H1 (cell line): ENCODE measurements at regions not wholly inside any gene's neighbourhood (a gene's known extent, or its start where the extent isn't known, plus 50 kb on each side); places are given as distances from the start of the nearest gene placed in this dataset.

ENCODE experiments used
- CTCF ChIA-PET: fragments of 300-600 bp; sonication (Branson Sonifier 250); formaldehyde crosslinking; loops from one replicate; lab custom pipeline; 2021; ENCODE audit not compliant: partially characterized antibody; lab: Charles Lee
- POLR2A ChIA-PET: fragments of 300-600 bp; sonication (Branson Sonifier 250); formaldehyde crosslinking; loops from one replicate; lab custom pipeline; 2021; ENCODE audit warnings: inconsistent platforms; ENCODE audit not compliant: partially characterized antibody; lab: Charles Lee
- DNase-seq, 2 experiments: peaks; one replicate each; pipeline versions ENCODE4 v3.0.0 to v3.0.0-alpha.2; 2010 to 2022; ENCODE audit warnings: low spot score in 2 of 2, low read depth in 1 of 2, mixed read lengths in 1 of 2
- FAIRE-seq: peaks from 2 replicates; lab custom pipeline; 2011; peaks lifted over from hg19 to GRCh38; lab: Jason Lieb, UNC
- H2AFZ ChIP-seq: 2 replicates; pipeline ENCODE4 v1.8.1; 2012; ENCODE audit warnings: low read length, inconsistent platforms
- H2AK5ac ChIP-seq: 2 replicates; pipeline ENCODE4 v1.6.1; 2013; ENCODE audit warnings: low read depth, low read length
- H2BK120ac ChIP-seq: replicated peaks from 2 replicates; pipeline ENCODE3; 2013; ENCODE audit warnings: low read depth, low read length, inconsistent platforms
- H2BK12ac ChIP-seq: 2 replicates; pipeline ENCODE4 v1.6.1; 2013; ENCODE audit warnings: low read depth, low read length
- H2BK15ac ChIP-seq: 2 replicates; pipeline ENCODE4 v1.6.1; 2013; ENCODE audit warnings: low read length
- H2BK20ac ChIP-seq: 2 replicates; pipeline ENCODE4 v1.6.1; 2013; ENCODE audit warnings: low read length
- H2BK5ac ChIP-seq: 2 replicates; pipeline ENCODE4 v1.6.1; 2013; ENCODE audit warnings: low read depth, low read length
- H3K14ac ChIP-seq: 2 replicates; pipeline ENCODE4 v1.6.1; 2013; ENCODE audit warnings: inconsistent platforms; ENCODE audit not compliant: insufficient read length
- H3K18ac ChIP-seq: 2 replicates; pipeline ENCODE4 v1.6.1; 2013; ENCODE audit warnings: low read length; ENCODE audit errors: extremely low read depth
- H3K23ac ChIP-seq: 2 replicates; pipeline ENCODE4 v1.6.1; 2013; ENCODE audit warnings: inconsistent platforms; ENCODE audit not compliant: insufficient read length
- H3K23me2 ChIP-seq: 2 replicates; pipeline ENCODE4 v1.6.1; 2013; ENCODE audit warnings: low read depth, low read length
- H3K27ac ChIP-seq: 2 replicates; pipeline ENCODE4 v1.6.1; 2011; ENCODE audit warnings: low read depth, low read length, inconsistent platforms
- H3K27me3 ChIP-seq, 4 experiments: replicated peaks in 1 of 4; 1 replicate in 1 of 4; 2 replicates in 3 of 4; pipeline versions ENCODE4 v1.6.1 to v1.8.1; 2011 to 2013; ENCODE audit warnings: low read length in 3 of 4, mild to moderate bottlenecking in 3 of 4, inconsistent platforms in 2 of 4, mixed read lengths in 2 of 4, moderate library complexity in 1 of 4; ENCODE audit not compliant: control insufficient read depth in 3 of 4, insufficient read depth in 3 of 4; ENCODE audit errors: extremely low read depth in 1 of 4
- H3K36me3 ChIP-seq, 4 experiments: 2 replicates each; pipeline versions ENCODE4 v1.6.1 to v1.8.1; 2011 to 2013; ENCODE audit warnings: mild to moderate bottlenecking in 4 of 4, low read length in 3 of 4, moderate library complexity in 2 of 4, control low read depth in 1 of 4, inconsistent platforms in 1 of 4; ENCODE audit not compliant: insufficient read depth in 4 of 4, control insufficient read depth in 2 of 4
- H3K4ac ChIP-seq: replicated peaks from 2 replicates; pipeline ENCODE3; 2013; ENCODE audit warnings: low read length, low read depth, mixed read lengths, inconsistent platforms; ENCODE audit not compliant: insufficient read length
- H3K4me1 ChIP-seq, 4 experiments: replicated peaks in 1 of 4; 1 replicate in 1 of 4; 2 replicates in 3 of 4; pipeline versions ENCODE4 v1.6.1 to v1.8.1; 2011 to 2013; ENCODE audit warnings: low read length in 3 of 4, inconsistent platforms in 2 of 4, mixed read lengths in 1 of 4; ENCODE audit not compliant: insufficient read depth in 4 of 4, control insufficient read depth in 3 of 4
- H3K4me2 ChIP-seq, 2 experiments: 2 replicates each; pipeline versions ENCODE4 v1.6.1 to v1.8.1; 2011 to 2013; ENCODE audit warnings: low read depth in 2 of 2, low read length in 2 of 2, control low read depth in 1 of 2, inconsistent platforms in 1 of 2, mild to moderate bottlenecking in 1 of 2; ENCODE audit not compliant: insufficient read depth in 1 of 2
- H3K4me3 ChIP-seq, 4 experiments: fragments of 200-600, 300-600 bp in 1 of 4; sonication (generic), shearing (Covaris generic), sonication (Bioruptor Twin) in 1 of 4; 2 replicates each; pipeline versions ENCODE4 v1.5.1 to v1.8.1; 2011 to 2016; ENCODE audit warnings: low read length in 4 of 4, low read depth in 3 of 4, control low read depth in 2 of 4, inconsistent platforms in 2 of 4, mild to moderate bottlenecking in 2 of 4, mixed read lengths in 1 of 4, moderate library complexity in 1 of 4; ENCODE audit not compliant: insufficient read depth in 2 of 4; ENCODE audit errors: extremely low read depth in 1 of 4
- H3K56ac ChIP-seq: replicated peaks from 2 replicates; pipeline ENCODE3; 2013; ENCODE audit warnings: low read depth, mild to moderate bottlenecking, mixed read lengths, low read length, inconsistent platforms; ENCODE audit not compliant: insufficient read length
- H3K79me1 ChIP-seq: 2 replicates; pipeline ENCODE4 v1.6.1; 2013; ENCODE audit warnings: low read depth, low read length, control low read depth
- H3K79me2 ChIP-seq, 2 experiments: 2 replicates each; pipeline versions ENCODE4 v1.6.1 to v1.8.1; 2012 to 2013; ENCODE audit warnings: low read length in 2 of 2, mild to moderate bottlenecking in 2 of 2, inconsistent platforms in 1 of 2; ENCODE audit not compliant: insufficient read depth in 2 of 2, control insufficient read depth in 1 of 2
- H3K9ac ChIP-seq, 4 experiments: replicated peaks in 1 of 4; 1 replicate in 1 of 4; 2 replicates in 3 of 4; pipeline versions ENCODE4 v1.6.1 to v1.8.1; 2011 to 2013; ENCODE audit warnings: low read depth in 3 of 4, low read length in 3 of 4, control low read depth in 2 of 4, mild to moderate bottlenecking in 2 of 4, moderate library complexity in 2 of 4, inconsistent platforms in 1 of 4; ENCODE audit errors: extremely low read depth in 1 of 4
- H3K9me3 ChIP-seq, 2 experiments: 2 replicates each; pipeline versions ENCODE4 v1.6.1 to v1.8.1; 2012 to 2013; ENCODE audit warnings: mild to moderate bottlenecking in 2 of 2, moderate library complexity in 2 of 2, control low read depth in 1 of 2, inconsistent platforms in 1 of 2, low read depth in 1 of 2, low read length in 1 of 2, mixed read lengths in 1 of 2; ENCODE audit not compliant: insufficient read depth in 2 of 2
- H4K20me1 ChIP-seq, 2 experiments: replicated peaks in 1 of 2; 2 replicates each; pipeline versions ENCODE3 to v1.8.1; 2011 to 2013; ENCODE audit warnings: inconsistent platforms in 2 of 2, low read length in 2 of 2, mild to moderate bottlenecking in 1 of 2; ENCODE audit not compliant: insufficient read depth in 2 of 2, control insufficient read depth in 1 of 2
- H4K5ac ChIP-seq: 2 replicates; pipeline ENCODE4 v1.6.1; 2013; ENCODE audit warnings: low read length, low read depth, mixed read lengths, inconsistent platforms; ENCODE audit not compliant: insufficient read length
- H4K8ac ChIP-seq: 2 replicates; pipeline ENCODE4 v1.8.0; 2013; ENCODE audit warnings: mild to moderate bottlenecking, moderate library complexity, low read length, inconsistent platforms; ENCODE audit not compliant: insufficient read depth; ENCODE audit errors: extremely low read depth
- H4K91ac ChIP-seq: replicated peaks from 2 replicates; pipeline ENCODE3; 2013; ENCODE audit warnings: low read length, mixed read lengths, inconsistent platforms; ENCODE audit not compliant: insufficient read length
- CHD2 ChIP-seq: IDR thresholded peaks from 2 replicates; pipeline ENCODE4 v1.6.1; 2012; ENCODE audit warnings: low read length, improper control_type of control experiment
- EP300 ChIP-seq, 2 experiments: IDR thresholded peaks; 1 replicate in 1 of 2; 2 replicates in 1 of 2; pipeline ENCODE4 v1.6.1; 2011 to 2012; ENCODE audit warnings: low read depth in 2 of 2, low read length in 2 of 2, mild to moderate bottlenecking in 2 of 2, borderline replicate concordance in 1 of 2, inconsistent platforms in 1 of 2, moderate library complexity in 1 of 2
- JUND ChIP-seq: IDR thresholded peaks from 2 replicates; pipeline ENCODE4 v1.6.1; 2011; ENCODE audit warnings: mild to moderate bottlenecking, improper control_type of control experiment, low read length
- SIN3A ChIP-seq, 2 experiments: IDR thresholded peaks in 1 of 2; conservative IDR thresholded peaks in 1 of 2; 2 replicates each; pipeline ENCODE4 v1.6.1; 2011 to 2012; ENCODE audit warnings: low read length in 2 of 2, improper control_type of control experiment in 1 of 2, low read depth in 1 of 2, mild to moderate bottlenecking in 1 of 2
- TEAD4 ChIP-seq: IDR thresholded peaks from 2 replicates; pipeline ENCODE4 v1.6.1; 2012; ENCODE audit warnings: low read depth, low read length, inconsistent platforms, mixed read lengths
- YY1 ChIP-seq: IDR thresholded peaks from 2 replicates; pipeline ENCODE4 v1.6.1; 2011; ENCODE audit warnings: low read depth, mild to moderate bottlenecking, low read length
- WGBS, 2 experiments: shearing (Covaris generic) in 1 of 2; methylation state at CpG; one replicate each; pipeline versions ENCODE4 v1.1.6 to v1.1.7; 2013 to 2015; ENCODE audit warnings: low lambda C conversion rate in 2 of 2, mixed read lengths in 2 of 2, inconsistent platforms in 1 of 2, low coverage in 1 of 2, missing lambda C conversion rate in 1 of 2; ENCODE audit not compliant: insufficient replicate concordance in 2 of 2, insufficient coverage in 1 of 2, insufficient read length in 1 of 2; ENCODE audit errors: extremely low coverage in 1 of 2, missing lambda C conversion rate in 1 of 2; 5-methylcytosine and 5-hydroxymethylcytosine counted together
- TF ChIP-seq, protein P1 (sequence below): IDR thresholded peaks from 2 replicates; pipeline ENCODE4 v1.6.1; 2012; ENCODE audit warnings: inconsistent platforms
- TF ChIP-seq, protein P2 (sequence below): IDR thresholded peaks from 2 replicates; pipeline ENCODE4 v1.6.1; 2011; ENCODE audit warnings: low read length, improper control_type of control experiment

DNA sequence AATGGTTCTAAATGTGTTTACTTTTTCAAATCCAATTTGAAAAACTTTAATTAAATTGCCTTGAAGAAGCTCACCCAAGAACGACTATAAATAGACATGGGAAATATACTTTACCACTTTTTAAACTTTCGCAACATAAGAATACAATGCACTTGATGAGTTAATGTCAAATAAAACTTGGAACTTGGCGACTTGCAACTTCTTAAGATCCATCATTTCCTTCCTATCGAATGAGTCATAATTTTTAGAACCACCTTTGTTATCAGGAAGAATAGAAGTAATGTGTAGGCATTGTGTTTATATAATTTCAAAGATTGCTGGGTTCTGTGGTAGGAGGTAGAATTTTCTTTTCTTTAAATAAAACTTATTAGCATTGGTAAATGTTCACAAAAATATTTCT lies 1417.4 kb upstream of the FLRT2 start:
- no peak overlapping the region for H2BK5ac ChIP-seq
- no peak overlapping the region for H3K4me3 ChIP-seq
- no peaks in the 10 kb centered on the region for H3K27me3 ChIP-seq
- H4K5ac ChIP-seq: no peak overlapping the region
- H3K79me1 ChIP-seq: no peaks in the 10 kb centered on the region
- TF ChIP-seq YY1 (no peak), SIN3A (conservative IDR thresholded peaks at IDR 0.05 in 1 of 2, IDR thresholded peaks at IDR 0.05 in 1 of 2; ENCODE audit: low read depth in 1 of 2, low read length in 2 of 2) (no peak), TEAD4 (no peak), JUND (no peak), EP300 (IDR thresholded peaks at IDR 0.05; ENCODE audit: borderline replicate concordance in 1 of 2, low read depth in 2 of 2, low read length in 2 of 2) (no peak), CHD2 (no peak)
- TF ChIP-seq, protein P1, sequence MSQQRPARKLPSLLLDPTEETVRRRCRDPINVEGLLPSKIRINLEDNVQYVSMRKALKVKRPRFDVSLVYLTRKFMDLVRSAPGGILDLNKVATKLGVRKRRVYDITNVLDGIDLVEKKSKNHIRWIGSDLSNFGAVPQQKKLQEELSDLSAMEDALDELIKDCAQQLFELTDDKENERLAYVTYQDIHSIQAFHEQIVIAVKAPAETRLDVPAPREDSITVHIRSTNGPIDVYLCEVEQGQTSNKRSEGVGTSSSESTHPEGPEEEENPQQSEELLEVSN: no peak
- TF ChIP-seq, protein P2, sequence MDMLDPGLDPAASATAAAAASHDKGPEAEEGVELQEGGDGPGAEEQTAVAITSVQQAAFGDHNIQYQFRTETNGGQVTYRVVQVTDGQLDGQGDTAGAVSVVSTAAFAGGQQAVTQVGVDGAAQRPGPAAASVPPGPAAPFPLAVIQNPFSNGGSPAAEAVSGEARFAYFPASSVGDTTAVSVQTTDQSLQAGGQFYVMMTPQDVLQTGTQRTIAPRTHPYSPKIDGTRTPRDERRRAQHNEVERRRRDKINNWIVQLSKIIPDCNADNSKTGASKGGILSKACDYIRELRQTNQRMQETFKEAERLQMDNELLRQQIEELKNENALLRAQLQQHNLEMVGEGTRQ: no peak
- H2BK20ac ChIP-seq: no peak overlapping the region
- no peaks in the 10 kb centered on the region for H3K36me3 ChIP-seq
- H3K23me2 ChIP-seq: no peaks in the 10 kb centered on the region; the same call in 1 of the 2 replicates
- H2BK15ac ChIP-seq: no peak overlapping the region
- H3K9me3 ChIP-seq: no peaks in the 10 kb centered on the region; a peak in 1 of 4 replicates
- DNase-seq: no peak
- H3K4me2 ChIP-seq: no peak overlapping the region
- no peak overlapping the region for H4K8ac ChIP-seq
- H2BK12ac ChIP-seq: no peak overlapping the region
- POLR2A ChIA-PET: no interaction called here
- H3K56ac ChIP-seq: no peak overlapping the region
- no peak overlapping the region for H2AFZ ChIP-seq
- 94% methylated on average over 4 of the region's 4 CpGs; no CpG with 5 or more reads in 1 of the 2 experiments for WGBS, 2 experiments
- H3K14ac ChIP-seq: no peak overlapping the region
- no peak overlapping the region for H3K4ac ChIP-seq
- no peaks in the 10 kb centered on the region for H3K4me1 ChIP-seq
- CTCF ChIA-PET: no interaction called here
- no peak for FAIRE-seq
- no peak overlapping the region for H3K18ac ChIP-seq
- no peak overlapping the region for H2BK120ac ChIP-seq
- no peaks in the 10 kb centered on the region for H3K79me2 ChIP-seq
- no peak overlapping the region for H3K9ac ChIP-seq
- H3K23ac ChIP-seq: no peak overlapping the region
- H4K91ac ChIP-seq: no peak overlapping the region
- H4K20me1 ChIP-seq: no peaks in the 10 kb centered on the region
- no peak overlapping the region for H2AK5ac ChIP-seq
- no peak overlapping the region for H3K27ac ChIP-seq
